Duodenal mucosa (tissue), 2 donors: ENCODE measurements at regions not wholly inside any gene's neighbourhood (a gene's known extent, or its start where the extent isn't known, plus 50 kb on each side); places are given as distances from the start of the nearest gene placed in this dataset.
"Not testable (repeated sequence)": the region's sequence is repeated elsewhere in the genome, so short reads cannot be mapped to it uniquely, and the experiment has no call there.

Experiments
- H3K27ac ChIP-seq: one replicate; pipeline ENCODE4 v1.7.0; 2013; ENCODE audit warnings: low read depth, low read length
- H3K27me3 ChIP-seq, 2 donors: one replicate each; pipeline ENCODE4 v1.7.0; 2013; ENCODE audit warnings: low read length in 2 of 2, control low read depth in 1 of 2; ENCODE audit not compliant: insufficient read depth in 2 of 2, control insufficient read depth in 1 of 2
- H3K36me3 ChIP-seq, 2 donors: one replicate each; pipeline ENCODE4 v1.7.0; 2013; ENCODE audit warnings: low read length in 2 of 2, control low read depth in 1 of 2; ENCODE audit not compliant: insufficient read depth in 2 of 2, control insufficient read depth in 1 of 2
- H3K4me1 ChIP-seq, 2 donors: one replicate each; pipeline ENCODE4 v1.7.0; 2013; ENCODE audit warnings: low read length in 2 of 2, control low read depth in 1 of 2; ENCODE audit not compliant: insufficient read depth in 2 of 2, control insufficient read depth in 1 of 2
- H3K4me3 ChIP-seq, 2 donors: one replicate each; pipeline ENCODE4 v1.7.0; 2013; ENCODE audit warnings: low read length in 2 of 2, low read depth in 1 of 2
- H3K9ac ChIP-seq, 2 donors: one replicate each; pipeline ENCODE4 v1.7.0; 2013; ENCODE audit warnings: low read length in 2 of 2, low read depth in 1 of 2
- H3K9me3 ChIP-seq, 2 donors: one replicate each; pipeline ENCODE4 v1.7.0; 2013; ENCODE audit warnings: low read length in 2 of 2, control low read depth in 1 of 2; ENCODE audit not compliant: control insufficient read depth in 1 of 2

- not testable (repeated sequence) for H3K9ac ChIP-seq, H3K27ac ChIP-seq, H3K4me1 ChIP-seq, H3K9me3 ChIP-seq, H3K4me3 ChIP-seq, H3K36me3 ChIP-seq, H3K27me3 ChIP-seq
Observed at GRCh38 chr11:134851503-134852224, 439.6 kb upstream of the B3GAT1 start.

- Histone ChIP-seq H3K27me3 (no peaks in the 10 kb centered on the region), H3K9ac (no peak overlapping the region), H3K27ac (no peak overlapping the region), H3K36me3 (no peaks in the 10 kb centered on the region), H3K9me3 (no peaks in the 10 kb centered on the region), H3K4me1 (no peaks in the 10 kb centered on the region), H3K4me3 (no peak overlapping the region)
Observed at GRCh38 chr11:134850566-134850965, 438.5 kb upstream of the B3GAT1 start.

GRCh38 chr11:134849833-134850232, 437.8 kb upstream of the B3GAT1 start:
- Histone ChIP-seq H3K36me3 (no peaks in the 10 kb centered on the region), H3K27me3 (no peaks in the 10 kb centered on the region), H3K4me3 (no peak overlapping the region), H3K9ac (no peak overlapping the region), H3K27ac (no peak overlapping the region), H3K4me1 (no peaks in the 10 kb centered on the region), H3K9me3 (no peaks in the 10 kb centered on the region)

GRCh38 chr11:134847083-134847715, 435.2 kb upstream of the B3GAT1 start:
- Histone ChIP-seq H3K27ac (no peak overlapping the region), H3K36me3 (no peaks in the 10 kb centered on the region), H3K27me3 (peaks cover 0 to 6% of the 10 kb centered on the region in 2 donors), H3K4me1 (no peaks in the 10 kb centered on the region), H3K9ac (no peak overlapping the region), H3K4me3 (no peak overlapping the region), H3K9me3 (no peaks in the 10 kb centered on the region)

GRCh38 chr11:134846328-134847082, 434.5 kb upstream of the B3GAT1 start:
- peaks cover 0 to 11% of the 10 kb centered on the region in 2 donors for H3K27me3 ChIP-seq
- H3K4me1 ChIP-seq: no peaks in the 10 kb centered on the region
- no peak overlapping the region for H3K9ac ChIP-seq
- no peaks in the 10 kb centered on the region for H3K9me3 ChIP-seq
- no peaks in the 10 kb centered on the region for H3K36me3 ChIP-seq
- no peak overlapping the region for H3K27ac ChIP-seq
- H3K4me3 ChIP-seq: no peak overlapping the region

- Histone ChIP-seq H3K4me1 (no peaks in the 10 kb centered on the region), H3K36me3 (no peaks in the 10 kb centered on the region), H3K9me3 (no peaks in the 10 kb centered on the region)
Observed at GRCh38 chr11:134845474-134846327, 433.7 kb upstream of the B3GAT1 start.

GRCh38 chr11:134844838-134845237, 432.8 kb upstream of the B3GAT1 start:
- Histone ChIP-seq H3K27me3 (peaks cover 0 to 15% of the 10 kb centered on the region in 2 donors), H3K27ac (no peak overlapping the region), H3K4me3 (no peak overlapping the region), H3K36me3 (no peaks in the 10 kb centered on the region), H3K9me3 (no peaks in the 10 kb centered on the region), H3K4me1 (no peaks in the 10 kb centered on the region), H3K9ac (no peak overlapping the region)

More at GRCh38 chr11:134845474-134846327, 433.7 kb upstream of the B3GAT1 start:
- no peak overlapping the region for H3K4me3 ChIP-seq
- no peak overlapping the region for H3K27ac ChIP-seq
- no peak overlapping the region for H3K9ac ChIP-seq
- H3K27me3 ChIP-seq: peaks cover 0 to 12% of the 10 kb centered on the region in 2 donors

GRCh38 chr11:134843735-134844134, 431.7 kb upstream of the B3GAT1 start:
- no peaks in the 10 kb centered on the region for H3K36me3 ChIP-seq
- H3K27ac ChIP-seq: no peak overlapping the region
- H3K27me3 ChIP-seq: peaks cover 0 to 15% of the 10 kb centered on the region in 2 donors
- no peak overlapping the region for H3K9ac ChIP-seq
- no peaks in the 10 kb centered on the region for H3K4me1 ChIP-seq
- no peaks in the 10 kb centered on the region for H3K9me3 ChIP-seq
- H3K4me3 ChIP-seq: no peak overlapping the region

GRCh38 chr11:134843020-134843419, 431.0 kb upstream of the B3GAT1 start:
- Histone ChIP-seq H3K36me3 (no peaks in the 10 kb centered on the region), H3K4me1 (no peaks in the 10 kb centered on the region), H3K9ac (no peak overlapping the region), H3K27me3 (peaks cover 0 to 15% of the 10 kb centered on the region in 2 donors), H3K9me3 (no peaks in the 10 kb centered on the region), H3K4me3 (no peak overlapping the region), H3K27ac (no peak overlapping the region)
